IPS-18c (cell line): ENCODE measurements at regions not wholly inside any gene's neighbourhood (a gene's known extent, or its start where the extent isn't known, plus 50 kb on each side); places are given as distances from the start of the nearest gene placed in this dataset.
"Not testable (repeated sequence)": the region's sequence is repeated elsewhere in the genome, so short reads cannot be mapped to it uniquely, and the experiment has no call there.

Experiments
- H3K4me3 ChIP-seq: 2 replicates; pipeline ENCODE4 v1.7.0; 2013; ENCODE audit warnings: low read depth, mild to moderate bottlenecking, low read length, moderate library complexity; ENCODE audit not compliant: insufficient read depth
- H3K9me3 ChIP-seq: one replicate; pipeline ENCODE4 v1.6.1; 2013; ENCODE audit warnings: mild to moderate bottlenecking, low read length, moderate library complexity; ENCODE audit not compliant: control insufficient read depth, insufficient read depth

DNA sequence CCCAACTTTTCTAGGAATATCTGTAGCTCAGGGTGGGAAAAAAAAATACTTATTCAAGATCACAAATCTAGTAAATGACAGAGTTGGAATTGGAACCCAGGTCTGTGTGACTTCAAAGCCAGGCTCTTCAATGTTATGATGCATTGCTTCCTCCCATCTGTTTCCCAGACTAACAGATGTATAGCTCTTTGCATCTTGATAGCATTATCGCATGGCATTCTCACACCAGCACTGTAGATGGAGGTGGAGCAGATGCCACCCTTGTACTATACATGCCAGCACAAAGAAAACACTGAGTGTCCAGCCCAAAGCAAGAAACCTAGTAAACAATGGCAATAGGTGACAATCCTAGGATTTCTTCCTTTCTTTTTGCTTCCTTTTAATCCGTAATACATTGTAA is 497.3 kb downstream of the NEBL start:
- H3K9me3 ChIP-seq, result peaks cover 2% of the 10 kb centered on the region
- no peak overlapping the region for H3K4me3 ChIP-seq

GRCh38 chr10:20396701-20397100 is 500.4 kb downstream of the NEBL start:
- Histone ChIP-seq H3K4me3 (no peak overlapping the region), H3K9me3 (peaks cover 2% of the 10 kb centered on the region)

DNA sequence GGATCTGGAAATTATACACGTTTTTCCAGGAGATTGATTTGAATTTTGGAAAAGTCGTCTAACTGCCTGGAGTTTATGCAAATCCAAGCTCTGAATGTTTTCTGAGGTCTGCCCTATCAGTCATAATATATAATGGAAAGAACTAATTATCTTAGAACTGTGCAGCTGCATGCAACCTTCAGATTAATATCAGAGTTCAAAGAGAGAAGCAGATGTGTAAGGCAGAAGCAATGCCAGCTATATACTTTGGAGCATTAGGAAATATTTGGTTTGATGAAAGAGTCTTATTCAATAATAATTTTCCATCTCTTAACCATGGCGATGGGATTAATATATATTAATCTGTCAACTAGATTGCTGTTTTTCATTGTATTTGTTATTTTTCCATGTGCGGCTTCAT is 500.9 kb downstream of the NEBL start:
- Histone ChIP-seq H3K9me3 (peaks cover 2% of the 10 kb centered on the region), H3K4me3 (no peak overlapping the region)

- Histone ChIP-seq H3K4me3 (no peak overlapping the region), H3K9me3 (no peaks in the 10 kb centered on the region)
Measured at GRCh38 chr10:20391629-20392028, 505.5 kb downstream of the NEBL start.

DNA sequence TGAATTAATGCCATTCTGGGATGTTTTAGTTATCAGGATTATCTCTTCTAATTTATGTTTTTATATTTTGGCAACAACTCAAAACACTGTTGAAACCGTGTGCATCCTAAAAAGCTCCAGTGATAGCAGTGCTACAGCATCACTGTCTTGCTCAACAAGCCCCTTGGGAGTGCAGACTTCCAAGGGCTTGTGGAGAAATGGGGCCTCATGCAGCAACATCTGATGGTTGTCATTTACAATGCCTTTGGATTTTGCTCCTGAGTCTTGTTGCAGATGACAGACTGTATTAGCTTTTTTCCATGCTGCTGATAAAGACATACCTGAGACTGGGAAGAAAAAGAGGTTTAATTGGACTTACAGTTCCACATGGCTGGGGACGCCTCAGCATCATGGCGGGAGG is 515.4 kb downstream of the NEBL start:
- Histone ChIP-seq H3K4me3 (no peak overlapping the region), H3K9me3 (peaks cover 2% of the 10 kb centered on the region)

GRCh38 chr10:20380401-20380800 is 516.7 kb downstream of the NEBL start:
- H3K4me3 ChIP-seq, result no peak overlapping the region
- H3K9me3 ChIP-seq, result peaks cover 2% of the 10 kb centered on the region

DNA sequence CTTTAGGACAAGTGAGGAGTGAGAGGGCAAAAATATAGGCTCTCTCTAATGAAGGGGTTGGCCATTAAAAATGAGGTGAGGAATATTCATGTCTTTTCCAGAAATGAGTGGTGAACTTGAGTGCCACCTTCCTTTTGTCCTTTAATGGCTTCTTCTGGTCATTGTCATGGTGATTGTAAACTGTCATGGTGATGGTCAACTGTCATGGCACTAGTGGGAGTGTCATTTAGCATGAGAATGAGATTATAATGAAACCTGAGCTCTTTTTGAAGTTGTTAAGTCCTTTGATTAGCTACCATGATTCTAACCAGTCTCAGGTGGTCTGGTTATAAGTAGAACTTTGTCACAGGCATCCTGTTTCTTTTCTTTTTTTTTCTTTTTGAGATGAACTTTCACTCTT is 524.4 kb downstream of the NEBL start:
- Histone ChIP-seq H3K9me3 (peaks cover 2% of the 10 kb centered on the region), H3K4me3 (no peak overlapping the region)

GRCh38 chr10:20370977-20371533 is 526.1 kb downstream of the NEBL start:
- H3K4me3 ChIP-seq, result peak overlapping the region; percentile 34; the same call in 1 of the 2 replicates
- not testable (repeated sequence) for H3K9me3 ChIP-seq

DNA sequence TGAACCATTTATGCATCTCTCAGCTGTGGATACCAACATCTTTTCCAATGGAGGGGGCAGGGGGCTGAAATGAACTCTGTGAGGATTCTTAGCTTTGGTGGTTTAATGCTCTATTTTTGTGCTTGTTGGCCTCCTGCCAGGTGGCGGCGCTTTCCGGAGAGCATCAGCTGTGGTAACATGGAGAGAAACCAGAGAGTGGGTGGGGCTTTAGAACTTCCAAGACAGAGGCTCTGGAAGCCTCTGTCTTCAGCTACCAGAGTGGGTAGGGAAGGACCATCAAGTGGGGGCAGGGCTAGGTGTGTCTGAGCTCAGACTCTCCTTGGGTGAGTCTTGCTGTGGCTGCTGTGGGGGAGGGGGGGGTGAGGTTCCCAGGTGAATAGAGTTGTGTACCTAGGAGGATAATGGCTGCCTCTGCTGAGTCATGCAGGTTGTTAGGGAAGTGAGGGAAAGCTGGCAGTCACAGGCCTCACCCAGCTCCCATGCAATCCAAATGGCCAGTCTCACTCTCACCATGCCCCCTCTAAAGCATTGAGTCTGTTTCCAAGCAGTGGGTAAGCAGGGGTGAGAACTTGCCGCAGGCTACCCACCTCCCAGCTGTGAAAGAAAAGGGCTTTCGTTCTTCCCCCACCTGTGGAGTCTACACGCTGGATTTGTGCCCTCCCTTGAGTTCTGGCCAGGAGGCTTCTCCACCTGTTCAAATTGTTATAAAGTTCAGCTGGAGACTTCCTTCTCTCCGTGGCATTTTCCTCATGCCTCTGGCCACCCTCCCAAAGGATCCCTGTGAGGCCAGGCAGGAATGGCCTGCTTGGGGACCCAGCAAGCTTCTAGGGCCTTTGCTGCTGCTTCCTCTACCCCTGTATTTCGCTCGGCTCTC is 527.0 kb downstream of the NEBL start:
- Histone ChIP-seq H3K9me3 (peaks cover 2% of the 10 kb centered on the region), H3K4me3 (peak overlapping the region; percentile 34)

DNA sequence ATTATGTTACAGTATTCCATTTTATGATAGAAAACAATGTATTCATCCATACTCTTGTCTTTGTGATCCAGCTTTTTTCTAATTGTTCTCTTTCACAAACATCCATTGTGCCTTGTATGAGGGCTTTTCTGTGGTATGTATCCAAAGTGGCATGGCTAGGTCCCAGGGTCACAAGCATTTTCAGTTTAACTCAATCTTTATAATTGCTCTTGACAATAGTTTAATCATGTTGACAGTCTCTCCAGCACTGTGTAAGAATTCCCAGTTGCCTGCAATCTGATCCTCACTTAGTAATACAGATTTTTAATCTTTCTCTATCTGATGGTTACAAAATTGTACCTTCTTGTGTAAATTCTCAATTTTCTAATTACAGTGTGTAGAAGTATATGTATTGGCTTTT is 533.4 kb downstream of the NEBL start:
- Histone ChIP-seq H3K4me3 (no peak overlapping the region), H3K9me3 (no peaks in the 10 kb centered on the region)

- H3K9me3 ChIP-seq, result no peaks in the 10 kb centered on the region
- H3K4me3 ChIP-seq, result no peak overlapping the region
Measured at GRCh38 chr10:20355915-20356314, 539.7 kb downstream of the PLXDC2 start.

- Histone ChIP-seq H3K4me3 (no peak overlapping the region), H3K9me3 (no peaks in the 10 kb centered on the region)
Measured at GRCh38 chr10:20355011-20355410, 538.8 kb downstream of the PLXDC2 start.

GRCh38 chr10:20354166-20354565 is 537.9 kb downstream of the PLXDC2 start:
- Histone ChIP-seq H3K9me3 (no peaks in the 10 kb centered on the region), H3K4me3 (no peak overlapping the region)

DNA sequence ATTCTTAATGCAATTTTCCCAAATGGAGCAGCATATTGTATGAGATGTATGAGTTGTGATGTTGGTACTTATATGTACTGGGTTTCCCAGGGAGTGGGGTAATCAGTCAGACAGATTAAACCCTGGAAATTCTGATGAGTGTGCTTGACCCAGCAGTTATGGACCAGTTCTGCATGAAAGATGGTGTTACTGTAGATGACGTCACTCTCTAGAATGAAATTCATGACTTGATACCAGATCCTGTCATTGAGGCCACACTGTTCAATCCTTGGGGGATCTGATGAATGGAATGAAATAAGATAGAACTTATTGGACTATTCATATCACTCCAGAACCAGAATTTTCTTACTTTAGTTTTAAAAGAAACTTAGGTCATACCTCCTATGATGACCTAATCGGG is 534.3 kb downstream of the PLXDC2 start:
- Histone ChIP-seq H3K4me3 (no peak overlapping the region), H3K9me3 (no peaks in the 10 kb centered on the region)

GRCh38 chr10:20343036-20343435 is 526.8 kb downstream of the PLXDC2 start:
- Histone ChIP-seq H3K4me3 (no peak overlapping the region), H3K9me3 (peaks cover 2% of the 10 kb centered on the region)
